IgD-negative memory B cell (primary cell): ENCODE measurements at regions not wholly inside any gene's neighbourhood (a gene's known extent, or its start where the extent isn't known, plus 50 kb on each side); places are given as distances from the start of the nearest gene placed in this dataset.
"Not testable (repeated sequence)": the region's sequence is repeated elsewhere in the genome, so short reads cannot be mapped to it uniquely, and the experiment has no call there.

Experiments
- H3K27ac Mint-ChIP-seq, 3 donors: one replicate each; pipeline ENCODE4 v1.8.0; 2020 to 2022; ENCODE audit warnings: mild to moderate bottlenecking in 3 of 3, mixed read lengths in 3 of 3, moderate library complexity in 1 of 3
- H3K27me3 Mint-ChIP-seq: one replicate; pipeline ENCODE4 v1.8.0; 2021; ENCODE audit warnings: mixed read lengths
- H3K36me3 Mint-ChIP-seq: one replicate; pipeline ENCODE4 v1.8.0; 2020; ENCODE audit warnings: mild to moderate bottlenecking, mixed read lengths
- H3K4me1 Mint-ChIP-seq, 3 donors: one replicate each; pipeline ENCODE4 v1.8.0; 2020 to 2022; ENCODE audit warnings: mixed read lengths in 3 of 3, mild to moderate bottlenecking in 1 of 3
- H3K4me3 Mint-ChIP-seq, 4 donors: one replicate each; pipeline ENCODE4 v1.8.0; 2020 to 2022; ENCODE audit warnings: mild to moderate bottlenecking in 4 of 4, mixed read lengths in 4 of 4, moderate library complexity in 3 of 4
- H3K9me3 Mint-ChIP-seq, 3 donors: one replicate each; pipeline ENCODE4 v1.8.0; 2020 to 2021; ENCODE audit warnings: mixed read lengths in 3 of 3, mild to moderate bottlenecking in 1 of 3

DNA sequence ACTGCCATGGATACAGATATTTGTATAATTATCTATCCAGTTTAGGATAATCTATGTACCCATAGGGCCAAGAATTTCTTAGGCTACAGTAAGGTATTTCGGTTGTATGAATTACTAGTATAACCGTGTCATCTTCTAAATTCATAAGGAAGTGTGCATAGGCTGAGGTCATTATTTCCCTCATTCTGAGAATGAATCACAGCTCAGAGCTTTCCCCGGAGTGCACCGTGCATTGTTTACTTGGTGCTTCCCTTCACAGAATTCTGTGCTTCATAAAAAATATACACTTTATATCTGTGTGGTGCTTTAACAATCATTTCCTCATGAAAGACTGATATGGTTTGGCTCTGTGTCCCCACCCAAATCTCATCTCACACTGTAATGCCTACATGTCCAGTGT is 514.1 kb downstream of the ETNK1 start:
- peaks cover 0 to 2% (median 0%) of the 10 kb centered on the region in 3 donors for H3K4me1 Mint-ChIP-seq
- no peak overlapping the region for H3K27ac Mint-ChIP-seq
- no peak overlapping the region for H3K4me3 Mint-ChIP-seq
- H3K9me3 Mint-ChIP-seq: peaks cover 0 to 7% (median 0%) of the 10 kb centered on the region in 3 donors
- H3K36me3 Mint-ChIP-seq: no peaks in the 10 kb centered on the region
- peaks cover 1% of the 10 kb centered on the region for H3K27me3 Mint-ChIP-seq

- H3K4me3 Mint-ChIP-seq: no peak overlapping the region
- H3K27ac Mint-ChIP-seq: no peak overlapping the region
- H3K36me3 Mint-ChIP-seq: no peaks in the 10 kb centered on the region
- H3K4me1 Mint-ChIP-seq: peaks cover 0 to 2% (median 0%) of the 10 kb centered on the region in 3 donors
- H3K27me3 Mint-ChIP-seq: no peaks in the 10 kb centered on the region
- H3K9me3 Mint-ChIP-seq: peaks cover 0 to 13% (median 4%) of the 10 kb centered on the region in 3 donors
These were observed 515.7 kb downstream of the ETNK1 start for GRCh38 chr12:23140710-23141109.

DNA sequence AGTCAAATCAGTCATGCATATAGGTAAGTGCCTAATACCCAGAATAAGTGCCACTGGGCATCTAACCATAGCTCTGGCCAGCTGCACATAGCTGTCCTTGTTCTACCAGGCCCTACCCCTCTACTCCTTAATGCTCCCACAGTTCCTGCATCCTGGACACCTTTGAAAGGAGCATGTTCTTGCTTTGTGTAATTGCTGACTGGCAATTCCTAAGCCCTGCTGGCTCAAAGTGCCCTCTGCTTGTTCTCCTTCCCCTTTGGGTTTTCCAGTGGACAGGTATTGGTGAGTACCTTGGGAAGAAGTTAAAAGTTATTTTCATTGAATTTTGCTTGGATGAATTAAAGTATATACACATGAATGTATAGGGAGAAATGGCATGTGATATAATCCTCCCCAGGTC is 516.4 kb downstream of the ETNK1 start:
- no peaks in the 10 kb centered on the region for H3K27me3 Mint-ChIP-seq
- peaks cover 0 to 2% (median 0%) of the 10 kb centered on the region in 3 donors for H3K4me1 Mint-ChIP-seq
- H3K27ac Mint-ChIP-seq: no peak overlapping the region
- H3K36me3 Mint-ChIP-seq: no peaks in the 10 kb centered on the region
- H3K9me3 Mint-ChIP-seq: peaks cover 0 to 13% (median 4%) of the 10 kb centered on the region in 3 donors
- no peak overlapping the region for H3K4me3 Mint-ChIP-seq

DNA sequence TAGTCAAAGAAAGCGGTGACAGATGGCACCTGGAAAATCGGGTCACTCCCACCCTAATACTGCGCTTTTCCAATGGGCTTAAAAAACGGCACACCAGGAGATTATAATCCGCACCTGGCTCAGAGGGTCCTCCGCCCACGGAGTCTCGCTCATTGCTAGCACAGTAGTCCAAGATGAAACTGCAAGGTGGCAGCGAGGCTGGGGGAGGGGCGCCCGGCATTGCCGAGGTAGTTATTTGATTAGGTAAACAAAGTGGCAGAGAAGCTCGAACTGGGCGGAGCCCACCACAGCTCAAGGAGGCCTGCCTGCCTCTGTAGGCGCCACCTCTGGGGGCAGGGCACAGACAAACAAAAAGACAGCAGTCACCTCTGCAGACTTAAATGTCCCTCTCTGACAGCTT is 521.1 kb downstream of the ETNK1 start:
- not testable (repeated sequence) for H3K9me3 Mint-ChIP-seq, H3K4me1 Mint-ChIP-seq, H3K36me3 Mint-ChIP-seq, H3K27ac Mint-ChIP-seq, H3K27me3 Mint-ChIP-seq, H3K4me3 Mint-ChIP-seq

DNA sequence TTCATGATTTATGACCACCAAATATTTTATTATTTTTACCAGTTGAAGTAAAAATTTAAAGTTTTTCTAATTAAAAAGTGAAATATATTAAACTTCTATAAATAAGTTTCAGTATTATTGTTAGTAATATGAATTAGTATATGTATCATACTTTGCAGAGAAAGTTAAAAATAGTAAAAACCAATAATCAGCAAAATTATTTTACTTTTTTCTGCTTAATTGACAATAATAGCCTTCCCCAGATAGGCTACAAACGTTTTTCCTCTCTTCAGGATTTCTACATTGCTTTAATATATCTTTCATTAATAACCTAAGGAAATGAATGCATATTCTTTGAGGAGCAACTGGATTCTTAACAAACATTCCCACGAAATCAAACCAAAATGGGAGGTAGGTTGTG is 543.5 kb downstream of the ETNK1 start:
- Mint-ChIP-seq H3K4me3 (no peak overlapping the region), H3K27me3 (peaks cover 2% of the 10 kb centered on the region), H3K9me3 (peaks cover 0 to 2% (median 0%) of the 10 kb centered on the region in 3 donors), H3K4me1 (no peaks in the 10 kb centered on the region), H3K36me3 (peaks cover 3% of the 10 kb centered on the region), H3K27ac (no peak overlapping the region)

DNA sequence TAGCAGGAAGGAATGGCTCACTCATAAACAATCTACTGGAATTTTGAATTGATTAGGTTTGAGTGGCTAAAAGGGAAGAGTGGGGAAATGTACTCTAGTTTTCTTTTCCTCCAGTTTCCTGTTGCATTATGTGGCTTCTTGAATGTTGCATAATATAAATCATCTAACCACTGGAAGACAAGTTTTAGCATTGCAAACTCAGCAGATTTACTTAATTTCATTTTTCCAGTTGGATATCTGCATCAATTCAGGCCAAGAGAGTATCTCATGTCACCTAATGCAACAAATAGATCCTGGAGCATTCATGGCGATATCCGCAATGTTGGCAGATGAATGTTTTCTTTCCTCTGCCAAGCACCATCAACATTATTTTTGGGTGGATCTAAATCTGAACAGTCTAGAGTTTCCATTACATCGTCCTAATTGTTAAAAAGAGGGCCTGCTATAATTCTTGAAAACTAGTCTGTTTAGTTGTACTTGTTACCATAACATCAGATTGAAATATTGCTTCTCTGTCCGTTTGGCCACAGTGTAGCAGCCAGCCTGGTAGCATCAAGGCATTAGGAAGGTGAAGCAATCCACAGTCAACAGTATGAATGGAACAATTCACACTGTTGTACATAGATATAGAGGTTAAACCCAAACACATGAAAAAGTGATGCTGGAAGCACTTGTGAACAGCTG is 544.2 kb downstream of the ETNK1 start:
- H3K27me3 Mint-ChIP-seq: peaks cover 2% of the 10 kb centered on the region
- H3K4me1 Mint-ChIP-seq: no peaks in the 10 kb centered on the region
- H3K9me3 Mint-ChIP-seq: peaks cover 0 to 4% (median 0%) of the 10 kb centered on the region in 3 donors
- H3K4me3 Mint-ChIP-seq: no peak overlapping the region
- H3K36me3 Mint-ChIP-seq: peaks cover 3% of the 10 kb centered on the region
- H3K27ac Mint-ChIP-seq: no peak overlapping the region

DNA sequence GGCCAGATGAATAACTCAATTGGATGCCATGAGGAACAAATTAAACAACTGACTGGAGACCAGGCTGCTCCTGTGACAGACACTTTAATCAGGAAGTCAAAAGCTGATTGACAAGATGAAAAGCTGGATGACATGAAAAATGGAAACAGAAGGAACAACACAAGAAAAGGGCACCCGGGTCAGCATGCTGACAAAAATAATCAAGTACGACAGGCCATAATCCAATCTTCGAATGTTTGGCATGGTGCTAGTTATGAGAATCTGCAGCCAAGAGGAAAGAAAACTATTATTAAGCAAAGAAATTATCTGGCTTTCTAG is 544.7 kb downstream of the ETNK1 start:
- H3K27me3 Mint-ChIP-seq: peaks cover 2% of the 10 kb centered on the region
- H3K36me3 Mint-ChIP-seq: peaks cover 2% of the 10 kb centered on the region
- H3K4me3 Mint-ChIP-seq: no peak overlapping the region
- H3K27ac Mint-ChIP-seq: no peak overlapping the region
- peaks cover 0 to 5% (median 0%) of the 10 kb centered on the region in 3 donors for H3K9me3 Mint-ChIP-seq
- no peaks in the 10 kb centered on the region for H3K4me1 Mint-ChIP-seq

GRCh38 chr12:23174917-23175316 is 549.9 kb downstream of the ETNK1 start:
- H3K4me3 Mint-ChIP-seq: no peak overlapping the region
- no peaks in the 10 kb centered on the region for H3K36me3 Mint-ChIP-seq
- H3K27me3 Mint-ChIP-seq: peaks cover 1% of the 10 kb centered on the region
- H3K9me3 Mint-ChIP-seq: peaks cover 0 to 3% (median 0%) of the 10 kb centered on the region in 3 donors
- H3K27ac Mint-ChIP-seq: no peak overlapping the region
- no peaks in the 10 kb centered on the region for H3K4me1 Mint-ChIP-seq

- Mint-ChIP-seq H3K4me3 (no peak overlapping the region), H3K27ac (no peak overlapping the region), H3K9me3 (no peaks in the 10 kb centered on the region), H3K4me1 (peaks cover 0 to 3% (median 0%) of the 10 kb centered on the region in 3 donors), H3K27me3 (peaks cover 1% of the 10 kb centered on the region), H3K36me3 (no peaks in the 10 kb centered on the region)
These were observed 560.4 kb downstream of the ETNK1 start for GRCh38 chr12:23185346-23185745.

DNA sequence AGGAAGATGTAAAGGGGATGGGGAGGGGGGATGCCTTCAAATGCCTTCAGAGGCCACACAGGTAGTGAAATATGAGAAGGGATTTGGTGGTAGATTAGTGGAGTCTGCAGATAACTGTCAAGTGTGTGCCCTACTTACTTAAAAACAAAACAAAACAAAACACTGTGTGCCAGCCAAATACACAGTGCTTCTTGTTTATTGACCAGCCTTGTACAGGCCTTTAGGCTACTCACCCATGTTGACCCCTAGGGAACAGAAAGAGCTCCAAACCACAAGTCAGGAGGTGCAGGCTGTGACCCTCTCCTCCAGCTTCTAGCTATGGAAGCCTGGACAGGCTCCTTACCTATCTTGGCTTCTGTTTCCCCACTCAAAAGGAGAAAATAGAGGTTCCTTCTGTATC is 562.0 kb downstream of the ETNK1 start:
- Mint-ChIP-seq H3K27me3 (no peaks in the 10 kb centered on the region), H3K36me3 (no peaks in the 10 kb centered on the region), H3K27ac (no peak overlapping the region), H3K9me3 (no peaks in the 10 kb centered on the region), H3K4me1 (peaks cover 0 to 3% (median 0%) of the 10 kb centered on the region in 3 donors), H3K4me3 (no peak overlapping the region)

- Mint-ChIP-seq H3K36me3 (no peaks in the 10 kb centered on the region), H3K4me3 (no peak overlapping the region), H3K27me3 (no peaks in the 10 kb centered on the region), H3K27ac (no peak overlapping the region), H3K9me3 (peaks cover 0 to 4% (median 3%) of the 10 kb centered on the region in 3 donors), H3K4me1 (no peaks in the 10 kb centered on the region)
These were observed 568.6 kb downstream of the ETNK1 start for GRCh38 chr12:23193552-23193951.

DNA sequence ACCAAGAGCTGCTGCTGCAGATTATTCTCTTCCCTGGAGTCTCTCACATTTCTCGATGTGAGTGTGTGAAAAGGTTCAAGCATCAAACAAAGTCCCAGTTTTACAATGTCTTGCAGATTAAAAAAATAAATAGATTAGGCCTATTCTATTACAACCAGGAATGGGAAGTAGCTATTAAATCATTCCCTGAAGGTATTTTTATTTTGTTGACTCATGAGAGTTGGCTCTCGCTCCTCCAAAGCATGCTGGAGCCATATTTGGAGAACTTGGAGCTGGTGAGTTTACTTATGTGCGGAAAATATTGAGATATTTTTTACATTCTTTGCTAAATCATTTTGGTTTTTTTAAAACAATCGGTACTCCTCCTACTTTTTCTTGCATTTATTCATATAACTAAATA is 572.3 kb downstream of the ETNK1 start:
- Mint-ChIP-seq H3K4me1 (no peaks in the 10 kb centered on the region), H3K36me3 (no peaks in the 10 kb centered on the region), H3K9me3 (peaks cover 0 to 4% (median 3%) of the 10 kb centered on the region in 3 donors)

DNA sequence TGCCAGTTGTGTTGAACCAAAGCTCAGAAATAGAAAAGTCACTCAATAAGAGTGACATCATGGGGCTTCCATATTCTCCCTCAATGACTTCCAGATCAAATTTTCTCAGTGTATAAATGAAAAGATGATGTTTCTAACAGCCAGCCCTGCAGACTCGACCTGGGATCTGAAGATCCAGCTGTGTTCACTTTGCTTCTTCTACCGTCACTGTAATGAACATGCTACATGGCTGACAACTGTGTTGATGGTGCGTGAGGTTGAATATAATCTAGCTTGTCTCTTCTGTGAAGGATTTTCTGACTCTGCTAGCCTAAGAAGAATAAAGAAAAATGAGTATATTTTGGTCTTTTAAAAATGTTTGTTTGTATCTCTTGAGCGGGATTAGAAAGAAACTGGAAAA is 577.8 kb downstream of the ETNK1 start:
- H3K27ac Mint-ChIP-seq: no peak overlapping the region
- no peaks in the 10 kb centered on the region for H3K36me3 Mint-ChIP-seq
- no peaks in the 10 kb centered on the region for H3K27me3 Mint-ChIP-seq
- H3K4me1 Mint-ChIP-seq: no peaks in the 10 kb centered on the region
- no peak overlapping the region for H3K4me3 Mint-ChIP-seq
- H3K9me3 Mint-ChIP-seq: no peaks in the 10 kb centered on the region

More for the DNA sequence above, 572.3 kb downstream of the ETNK1 start:
- Mint-ChIP-seq H3K27ac (no peak overlapping the region), H3K4me3 (no peak overlapping the region), H3K27me3 (no peaks in the 10 kb centered on the region)

DNA sequence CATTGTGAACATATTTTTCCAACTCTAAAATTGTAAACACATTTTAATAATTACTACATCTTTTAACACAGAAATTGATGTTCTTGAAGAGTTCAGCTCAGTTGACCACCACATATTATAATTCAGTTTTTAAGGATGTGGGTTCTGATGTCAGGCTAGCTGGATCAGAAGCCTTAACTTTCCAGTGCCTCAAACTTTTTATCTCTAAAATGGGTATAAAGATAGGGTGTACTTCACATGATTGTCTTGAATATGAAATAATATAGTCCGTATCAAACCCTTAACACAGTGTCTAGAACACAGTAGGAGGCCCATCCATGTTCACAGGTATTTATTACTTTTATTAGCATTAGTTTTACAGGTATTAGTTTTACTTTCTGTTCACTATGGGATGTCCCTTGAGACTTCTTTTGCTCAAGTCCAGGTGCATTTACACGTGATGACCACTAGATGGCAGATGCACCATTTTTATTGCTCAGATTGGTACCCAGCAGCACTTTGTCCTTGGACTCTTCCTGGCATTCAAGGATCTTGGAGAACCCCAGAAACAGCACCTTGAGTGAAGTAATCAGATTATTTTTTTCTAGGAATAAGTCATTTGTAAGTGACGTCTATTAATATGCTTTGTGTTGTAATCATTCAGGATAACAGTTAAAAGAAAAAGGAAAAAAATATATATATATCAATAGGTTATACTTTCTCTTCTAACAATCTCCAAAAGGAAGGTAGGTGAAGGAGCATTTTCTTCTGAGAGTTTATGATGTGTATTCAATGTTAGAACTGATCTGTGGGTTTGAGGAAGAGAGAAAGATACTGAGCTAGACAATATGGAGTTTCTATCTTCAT is 580.2 kb downstream of the ETNK1 start:
- no peaks in the 10 kb centered on the region for H3K27me3 Mint-ChIP-seq
- H3K36me3 Mint-ChIP-seq: no peaks in the 10 kb centered on the region
- no peak overlapping the region for H3K4me3 Mint-ChIP-seq
- no peaks in the 10 kb centered on the region for H3K4me1 Mint-ChIP-seq
- H3K9me3 Mint-ChIP-seq: no peaks in the 10 kb centered on the region
- H3K27ac Mint-ChIP-seq: no peak overlapping the region

DNA sequence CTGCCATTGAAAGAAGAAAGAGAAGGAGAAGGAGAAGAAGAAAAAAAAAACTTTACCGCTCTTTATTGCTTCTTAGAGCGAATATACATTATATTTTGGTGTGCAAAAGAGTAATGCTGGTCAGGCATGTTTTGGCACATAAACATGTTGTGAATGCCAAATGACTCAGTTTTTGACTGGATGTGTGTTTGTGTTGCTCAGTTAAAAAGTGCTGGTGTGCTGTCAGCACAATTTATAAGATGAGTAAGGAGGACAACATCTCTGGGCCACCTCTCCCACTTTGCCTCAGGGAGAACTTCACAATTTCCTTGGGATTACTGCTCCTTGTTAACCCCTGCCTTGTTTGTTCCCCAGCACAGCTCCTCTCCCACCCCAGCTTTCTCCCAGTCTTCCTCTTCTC is 584.8 kb downstream of the ETNK1 start:
- H3K4me3 Mint-ChIP-seq: no peak overlapping the region
- H3K27ac Mint-ChIP-seq: no peak overlapping the region

DNA sequence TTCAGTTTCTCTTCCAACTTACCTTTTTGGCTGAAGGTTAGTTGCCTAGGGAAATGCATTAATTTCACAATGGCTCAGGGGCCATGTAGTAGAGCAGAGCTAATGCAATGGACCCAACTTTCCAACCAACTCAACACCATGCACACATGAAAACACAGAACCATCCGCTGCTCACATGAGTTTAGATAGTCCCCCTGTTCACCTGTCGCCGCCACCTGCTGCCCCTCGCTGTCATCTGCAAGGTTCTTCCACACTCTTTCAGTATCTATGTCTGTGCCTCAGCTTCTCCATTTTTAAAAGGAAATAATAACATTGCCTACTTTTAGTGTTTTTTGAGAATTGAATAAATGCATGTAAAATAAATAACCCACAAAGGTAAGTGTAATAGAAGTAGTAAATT is 585.6 kb downstream of the ETNK1 start:
- H3K4me3 Mint-ChIP-seq: no peak overlapping the region
- no peaks in the 10 kb centered on the region for H3K27me3 Mint-ChIP-seq
- no peak overlapping the region for H3K27ac Mint-ChIP-seq
- H3K36me3 Mint-ChIP-seq: no peaks in the 10 kb centered on the region
- no peaks in the 10 kb centered on the region for H3K4me1 Mint-ChIP-seq
- H3K9me3 Mint-ChIP-seq: peaks cover 0 to 8% (median 2%) of the 10 kb centered on the region in 3 donors

More for the DNA sequence above, 584.8 kb downstream of the ETNK1 start:
- Mint-ChIP-seq H3K9me3 (peaks cover 0 to 2% (median under 1%) of the 10 kb centered on the region in 3 donors), H3K27me3 (no peaks in the 10 kb centered on the region), H3K36me3 (no peaks in the 10 kb centered on the region), H3K4me1 (no peaks in the 10 kb centered on the region)
